IMR-90 (cell line): ENCODE measurements at regions not wholly inside any gene's neighbourhood (a gene's known extent, or its start where the extent isn't known, plus 50 kb on each side); places are given as distances from the start of the nearest gene placed in this dataset.

Experiments used
- ATAC-seq: fragments of 200-7000 bp; cut with Tn5 transposase; 2 replicates; pipeline ENCODE4 v1.9.1; 2020; ENCODE audit warnings: low read depth, mild to moderate bottlenecking, moderate library complexity
- BruUV-seq: library from RNA; stranded (reverse); fragments of 400-500 nt; replicated peaks from 2 replicates; lab custom pipeline; 2021; lab: Mats Ljungman, UMichigan
- CTCF ChIA-PET: fragments of 300-600 bp; formaldehyde crosslinking; extraction: SDS; loops from one replicate; lab custom pipeline; 2021; ENCODE audit warnings: antibody characterized with exemption; lab: Yijun Ruan, JAX
- POLR2A ChIA-PET: fragments of 300-600 bp; sonication (Branson Sonifier 250); formaldehyde crosslinking; loops from one replicate; lab custom pipeline; 2022; ENCODE audit warnings: antibody characterized with exemption; ENCODE audit not compliant: unreplicated experiment; lab: Charles Lee
- DNase-seq: peaks from one replicate; pipeline ENCODE4 v3.0.0; 2013
- H2AFZ ChIP-seq: replicated peaks from 2 replicates; pipeline ENCODE3; 2013; ENCODE audit warnings: low read length, mild to moderate bottlenecking; ENCODE audit not compliant: poor library complexity
- H2AK5ac ChIP-seq: 2 replicates; pipeline ENCODE4 v1.6.1; 2013; ENCODE audit warnings: low read depth, low read length, inconsistent platforms
- H2AK9ac ChIP-seq: replicated peaks from 2 replicates; pipeline ENCODE3; 2013; ENCODE audit warnings: mild to moderate bottlenecking, low read depth, low read length, moderate library complexity; ENCODE audit not compliant: poor library complexity
- H2BK120ac ChIP-seq: 2 replicates; pipeline ENCODE4 v1.6.1; 2013; ENCODE audit warnings: low read depth, low read length, inconsistent platforms
- H2BK15ac ChIP-seq: 3 replicates; pipeline ENCODE4 v1.6.1; 2013; ENCODE audit warnings: low read depth, low read length, inconsistent platforms
- H2BK20ac ChIP-seq: 2 replicates; pipeline ENCODE4 v1.6.1; 2013; ENCODE audit warnings: low read depth, mild to moderate bottlenecking, inconsistent platforms, low read length, moderate library complexity
- H2BK5ac ChIP-seq: 2 replicates; pipeline ENCODE4 v1.6.1; 2013; ENCODE audit warnings: mild to moderate bottlenecking, low read depth, low read length, inconsistent platforms; ENCODE audit not compliant: poor library complexity, severe bottlenecking
- H3K14ac ChIP-seq: replicated peaks from 2 replicates; pipeline ENCODE4 v1.6.1; 2013; ENCODE audit warnings: low read depth, low read length, inconsistent platforms
- H3K18ac ChIP-seq: 2 replicates; pipeline ENCODE4 v1.6.1; 2013; ENCODE audit warnings: low read depth, low read length, control low read depth
- H3K23ac ChIP-seq: 2 replicates; pipeline ENCODE4 v1.6.1; 2013; ENCODE audit warnings: low read depth, low read length, inconsistent platforms
- H3K27ac ChIP-seq: 2 replicates; pipeline ENCODE4 v1.5.1; 2013; ENCODE audit warnings: mild to moderate bottlenecking, control low read depth, low read length; ENCODE audit not compliant: insufficient read depth
- H3K27me3 ChIP-seq: 2 replicates; pipeline ENCODE4 v1.6.1; 2013; ENCODE audit warnings: low read length; ENCODE audit not compliant: control insufficient read depth, insufficient read depth
- H3K36me3 ChIP-seq: 2 replicates; pipeline ENCODE4 v1.6.1; 2013; ENCODE audit warnings: low read length, mixed read lengths; ENCODE audit not compliant: control insufficient read depth, insufficient read depth
- H3K4ac ChIP-seq: 2 replicates; pipeline ENCODE4 v1.6.1; 2013; ENCODE audit warnings: low read depth, low read length, inconsistent platforms
- H3K4me1 ChIP-seq: 2 replicates; pipeline ENCODE4 v1.6.1; 2013; ENCODE audit warnings: low read length, mixed read lengths; ENCODE audit not compliant: control insufficient read depth, insufficient read depth
- H3K4me2 ChIP-seq: 2 replicates; pipeline ENCODE4 v1.6.1; 2013; ENCODE audit warnings: low read depth, mild to moderate bottlenecking, control low read depth, low read length, moderate library complexity
- H3K4me3 ChIP-seq: 2 replicates; pipeline ENCODE4 v1.5.1; 2013; ENCODE audit warnings: low read depth, mild to moderate bottlenecking, control low read depth, low read length, moderate library complexity; ENCODE audit not compliant: insufficient read depth
- H3K56ac ChIP-seq: 2 replicates; pipeline ENCODE4 v1.6.1; 2013; ENCODE audit warnings: low read length, inconsistent platforms; ENCODE audit not compliant: insufficient read depth; ENCODE audit errors: extremely low read depth
- H3K79me1 ChIP-seq, 2 experiments: 2 replicates each; pipeline ENCODE4 v1.6.1; 2013; ENCODE audit warnings: low read length in 2 of 2, inconsistent platforms in 1 of 2, low read depth in 1 of 2
- H3K9ac ChIP-seq: 2 replicates; pipeline ENCODE4 v1.6.1; 2013; ENCODE audit warnings: low read depth, low read length, control low read depth
- H3K9me1 ChIP-seq: 2 replicates; pipeline ENCODE4 v1.6.1; 2013; ENCODE audit warnings: low read length, inconsistent platforms; ENCODE audit not compliant: insufficient read depth
- H3K9me3 ChIP-seq: 2 replicates; pipeline ENCODE4 v1.6.1; 2013; ENCODE audit warnings: low read length; ENCODE audit not compliant: control insufficient read depth, insufficient read depth
- H4K20me1 ChIP-seq: 2 replicates; pipeline ENCODE4 v1.6.1; 2013; ENCODE audit warnings: low read length, inconsistent platforms; ENCODE audit not compliant: insufficient read depth
- H4K5ac ChIP-seq: 2 replicates; pipeline ENCODE4 v1.6.1; 2013; ENCODE audit warnings: mild to moderate bottlenecking, low read depth, low read length, control low read depth
- H4K8ac ChIP-seq, 2 experiments: 2 replicates each; pipeline ENCODE4 v1.6.1; 2013; ENCODE audit warnings: low read depth in 2 of 2, low read length in 2 of 2, control low read depth in 1 of 2, inconsistent platforms in 1 of 2
- H4K91ac ChIP-seq: 2 replicates; pipeline ENCODE4 v1.6.1; 2013; ENCODE audit warnings: low read depth, low read length, inconsistent platforms; ENCODE audit not compliant: insufficient read depth
- BHLHE40 ChIP-seq: fragments of 150-350 bp; IDR thresholded peaks from 2 replicates; pipeline ENCODE4 v1.6.1; 2016; ENCODE audit warnings: mild to moderate bottlenecking, low read depth, low read length
- CEBPB ChIP-seq: IDR thresholded peaks from 2 replicates; pipeline ENCODE4 v1.6.1; 2012; ENCODE audit warnings: low read depth, low read length, improper control_type of control experiment
- CHD1 ChIP-seq: IDR thresholded peaks from 2 replicates; pipeline ENCODE4 v1.6.1; 2012; ENCODE audit warnings: low read depth, low read length, improper control_type of control experiment
- CTCF ChIP-seq: conservative IDR thresholded peaks from 2 replicates; pipeline ENCODE4 v1.5.1; 2012; ENCODE audit warnings: mild to moderate bottlenecking, low read depth, low read length, improper control_type of control experiment
- ELK1 ChIP-seq: fragments of 150-350 bp; IDR thresholded peaks from 2 replicates; pipeline ENCODE4 v1.6.1; 2016; ENCODE audit warnings: low read depth, mild to moderate bottlenecking, low read length, moderate library complexity, borderline replicate concordance
- FOS ChIP-seq: fragments of 150-350 bp; IDR thresholded peaks from 2 replicates; pipeline ENCODE4 v1.6.1; 2016; ENCODE audit warnings: low read depth, low read length
- MAFK ChIP-seq: IDR thresholded peaks from 2 replicates; pipeline ENCODE4 v1.6.1; 2012; ENCODE audit warnings: low read depth, low read length, improper control_type of control experiment
- MAZ ChIP-seq: IDR thresholded peaks from 2 replicates; pipeline ENCODE4 v1.6.1; 2012; ENCODE audit warnings: low read depth, mild to moderate bottlenecking, low read length, improper control_type of control experiment, moderate library complexity, borderline replicate concordance
- MXI1 ChIP-seq: IDR thresholded peaks from 2 replicates; pipeline ENCODE4 v1.6.1; 2012; ENCODE audit warnings: low read depth, mild to moderate bottlenecking, low read length, moderate library complexity, borderline replicate concordance
- NFE2L2 ChIP-seq: fragments of 150-350 bp; IDR thresholded peaks from 2 replicates; pipeline ENCODE4 v1.6.1; 2016; ENCODE audit warnings: low read depth, mild to moderate bottlenecking, low read length
- POLR2A ChIP-seq: IDR thresholded peaks from 2 replicates; pipeline ENCODE4 v1.6.1; 2012; ENCODE audit warnings: mild to moderate bottlenecking, low read depth, low read length
- RAD21 ChIP-seq: IDR thresholded peaks from 2 replicates; pipeline ENCODE4 v1.6.1; 2012; ENCODE audit warnings: low read length, improper control_type of control experiment
- RCOR1 ChIP-seq: IDR thresholded peaks from 2 replicates; pipeline ENCODE4 v1.6.1; 2012; ENCODE audit warnings: mild to moderate bottlenecking, low read length, improper control_type of control experiment; ENCODE audit not compliant: insufficient replicate concordance
- RFX5 ChIP-seq: IDR thresholded peaks from 2 replicates; pipeline ENCODE4 v1.8.0; 2012; ENCODE audit warnings: low read depth, mild to moderate bottlenecking, low read length, moderate library complexity
- SMC3 ChIP-seq: fragments of 150-350 bp; IDR thresholded peaks from 2 replicates; pipeline ENCODE4 v1.6.1; 2016; ENCODE audit warnings: low read depth, mild to moderate bottlenecking, antibody characterized with exemption, low read length, moderate library complexity
- USF2 ChIP-seq: fragments of 150-350 bp; IDR thresholded peaks from 2 replicates; pipeline ENCODE4 v1.6.1; 2017; ENCODE audit warnings: mild to moderate bottlenecking, antibody characterized with exemption, low read length, low read depth
- WGBS, 2 experiments: methylation state at CpG; one replicate each; pipeline versions ENCODE4 v1.1.5 to v1.1.7; 2013; ENCODE audit warnings: missing lambda C conversion rate in 2 of 2; ENCODE audit not compliant: insufficient read length in 1 of 2; ENCODE audit errors: extremely low coverage in 2 of 2; 5-methylcytosine and 5-hydroxymethylcytosine counted together
- dilution Hi-C: fragments of 300-500 bp; cut with HindIII; formaldehyde crosslinking; loops from one replicate; pipeline ENCODE4 v1.14.3; 2018; ENCODE audit warnings: low sequenced_read_pairs; ENCODE audit not compliant: unreplicated experiment
- in situ Hi-C: fragments of 300-500 bp; cut with MboI; formaldehyde crosslinking; loops from 3 replicates; pipeline ENCODE4 v1.14.3; 2019; ENCODE audit warnings: low sequenced_read_pairs, inconsistent platforms, mixed read lengths
- intact Hi-C: fragments of 100-400 bp; cut with micrococcal nuclease; formaldehyde crosslinking; loops from 2 replicates; pipeline ENCODE4 v1.10.0; 2022

GRCh38 chr4:124429746-124430250 is 282.7 kb downstream of the ANKRD50 start:
- Histone ChIP-seq H2AK9ac (no peak overlapping the region), H3K56ac (no peak overlapping the region), H3K18ac (peak overlapping the region; percentile 82; the same call in 1 of the 2 replicates), H2BK20ac (0 out of 2 replicates have a peak overlapping the region, but pooled peaks have one; percentile 68), H3K36me3 (no peaks in the 10 kb centered on the region), H3K9me1 (peaks cover 7% of the 10 kb centered on the region), H2AK5ac (peak overlapping the region; percentile 42; the same call in 1 of the 2 replicates), H3K9me3 (no peaks in the 10 kb centered on the region), H3K27ac (no peak overlapping the region), H4K91ac (0 out of 2 replicates have a peak overlapping the region, but pooled peaks have one; percentile 40), H3K14ac (no peak overlapping the region), H2BK5ac (peak overlapping the region; percentile 77), H3K23ac (no peak overlapping the region), H4K8ac (peak overlapping the region in 1 of 2 experiments; percentile 69; a peak in 1 of 4 replicates), H3K4me3 (no peak overlapping the region), H3K79me1 (no peaks in the 10 kb centered on the region), H4K5ac (peak overlapping the region; percentile 45; the same call in 1 of the 2 replicates), H2AFZ (no peak overlapping the region), H2BK120ac (peak overlapping the region; percentile 75), H3K9ac (no peak overlapping the region), H3K27me3 (no peaks in the 10 kb centered on the region), H3K4me2 (no peak overlapping the region), H3K4ac (no peak overlapping the region), H2BK15ac (peak overlapping the region; percentile 96), H4K20me1 (no peaks in the 10 kb centered on the region), H3K4me1 (peaks cover 2% of the 10 kb centered on the region)
- ATAC-seq (no peak), DNase-seq (no peak)
- ChIA-PET POLR2A (no interaction called here), CTCF (no interaction called here)
- intact Hi-C loops (no loop called here), in situ Hi-C loops (no loop called here), dilution Hi-C loops (no loop called here)
- no TSS peak for BruUV-seq
- WGBS, 2 experiments: no CpG with 5 or more reads among the region's 2 CpGs
- no peak for TF ChIP-seq CEBPB
- TF ChIP-seq RAD21: no peak
- no peak for TF ChIP-seq MAFK
- no peak for TF ChIP-seq NFE2L2
- TF ChIP-seq ELK1: no peak
- TF ChIP-seq BHLHE40: no peak
- no peak for TF ChIP-seq RFX5
- no peak for TF ChIP-seq FOS
- TF ChIP-seq POLR2A: no peak
- no peak for TF ChIP-seq SMC3
- no peak for TF ChIP-seq MXI1
- no peak for TF ChIP-seq RCOR1
- TF ChIP-seq USF2: no peak
- no peak for TF ChIP-seq CHD1
- no peak for TF ChIP-seq CTCF
- TF ChIP-seq MAZ: no peak
